ENCODE measurements at regions not wholly inside any gene's neighbourhood (a gene's known extent, or its start where the extent isn't known, plus 50 kb on each side); places are given as distances from the start of the nearest gene placed in this dataset.

DNA sequence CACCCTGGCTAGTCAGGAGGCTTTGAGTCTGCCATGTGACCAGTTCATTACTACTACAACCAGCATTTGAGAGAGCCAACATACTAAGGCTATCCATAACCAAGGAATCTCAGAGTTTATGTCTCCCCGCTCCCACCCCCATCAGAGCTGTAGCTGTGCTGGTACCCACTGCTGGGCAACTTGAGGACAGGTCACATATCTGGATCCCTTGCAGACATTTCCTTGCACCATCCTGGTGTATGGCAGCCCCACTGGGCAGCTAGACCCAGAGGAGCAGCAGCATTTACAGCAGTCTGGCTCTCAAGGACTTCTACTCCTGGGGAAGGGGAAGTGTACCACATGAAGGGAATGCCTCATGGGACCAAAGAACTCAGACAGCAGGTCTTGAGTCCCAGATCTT, 160.8 kb upstream of the ST8SIA2 start:
- CTCF ChIA-PET = no interaction called here

DNA sequence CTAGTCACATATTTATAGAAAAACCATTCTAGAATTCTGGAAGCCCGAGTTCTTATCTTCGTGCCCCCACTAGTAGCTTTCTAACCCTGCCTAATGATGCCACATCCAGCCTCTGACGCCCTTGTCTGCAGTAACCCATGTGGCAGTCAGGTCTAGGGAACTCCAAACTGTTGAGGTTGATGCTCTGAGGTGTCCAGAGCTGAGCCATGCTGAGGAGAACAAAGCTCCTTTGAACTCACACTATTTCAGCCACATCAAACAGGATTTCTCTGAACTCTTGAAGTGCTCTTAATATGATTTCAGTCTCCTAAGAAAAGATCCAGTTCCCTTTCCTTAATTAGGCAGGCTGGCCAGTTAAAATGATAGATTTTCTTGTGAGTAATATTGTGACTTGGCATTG, 150.5 kb upstream of the ST8SIA2 start:
- TF ChIP-seq TARDBP (IDR thresholded peaks at IDR 0.05) = no peak
- ChIA-PET POLR2A (no interaction called here), CTCF (no interaction called here)
- DNase-seq (ENCODE audit: extremely low spot score) = no peak

More for the DNA sequence above, 160.8 kb upstream of the ST8SIA2 start:
- POLR2A ChIA-PET = no interaction called here
- no peak for DNase-seq (ENCODE audit: extremely low spot score)
- TF ChIP-seq ARNT (IDR thresholded peaks at IDR 0.05) = no peak
- no peak for TF ChIP-seq SP1 (IDR thresholded peaks at IDR 0.05)
- TF ChIP-seq, protein P1, sequence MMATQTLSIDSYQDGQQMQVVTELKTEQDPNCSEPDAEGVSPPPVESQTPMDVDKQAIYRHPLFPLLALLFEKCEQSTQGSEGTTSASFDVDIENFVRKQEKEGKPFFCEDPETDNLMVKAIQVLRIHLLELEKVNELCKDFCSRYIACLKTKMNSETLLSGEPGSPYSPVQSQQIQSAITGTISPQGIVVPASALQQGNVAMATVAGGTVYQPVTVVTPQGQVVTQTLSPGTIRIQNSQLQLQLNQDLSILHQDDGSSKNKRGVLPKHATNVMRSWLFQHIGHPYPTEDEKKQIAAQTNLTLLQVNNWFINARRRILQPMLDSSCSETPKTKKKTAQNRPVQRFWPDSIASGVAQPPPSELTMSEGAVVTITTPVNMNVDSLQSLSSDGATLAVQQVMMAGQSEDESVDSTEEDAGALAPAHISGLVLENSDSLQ (IDR thresholded peaks at IDR 0.05) = no peak
- TF ChIP-seq NFRKB (IDR thresholded peaks at IDR 0.05) = no peak
- TF ChIP-seq TARDBP (IDR thresholded peaks at IDR 0.05) = no peak
- no peak for TF ChIP-seq L3MBTL2 (conservative IDR thresholded peaks at IDR 0.05)
- TF ChIP-seq BHLHE40 (IDR thresholded peaks at IDR 0.05; ENCODE audit: borderline replicate concordance) = no peak

DNA sequence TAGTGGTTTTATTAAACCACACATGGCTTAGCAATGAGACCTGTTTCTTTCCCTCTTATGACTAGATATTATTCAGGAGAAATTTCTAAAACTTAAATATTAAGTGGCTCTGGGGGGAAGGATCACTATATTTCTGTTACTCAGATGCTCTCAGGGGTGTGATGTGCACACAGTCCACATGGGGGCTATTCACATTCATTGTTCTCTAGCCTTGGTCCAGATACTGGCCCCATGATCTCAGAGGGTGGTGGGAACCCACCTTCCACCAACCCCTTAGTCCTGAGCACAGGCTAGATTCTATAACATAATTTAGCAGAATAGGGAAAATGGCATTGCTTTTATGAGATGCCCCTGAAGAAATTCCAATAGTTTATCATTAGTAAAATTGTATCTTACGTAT, 149.0 kb upstream of the ST8SIA2 start:
- TF ChIP-seq SP1 (IDR thresholded peaks at IDR 0.05) (no peak), TARDBP (IDR thresholded peaks at IDR 0.05) (no peak)
- DNase-seq (ENCODE audit: extremely low spot score) = no peak
- ChIA-PET POLR2A (no interaction called here), CTCF (no interaction called here)

DNA sequence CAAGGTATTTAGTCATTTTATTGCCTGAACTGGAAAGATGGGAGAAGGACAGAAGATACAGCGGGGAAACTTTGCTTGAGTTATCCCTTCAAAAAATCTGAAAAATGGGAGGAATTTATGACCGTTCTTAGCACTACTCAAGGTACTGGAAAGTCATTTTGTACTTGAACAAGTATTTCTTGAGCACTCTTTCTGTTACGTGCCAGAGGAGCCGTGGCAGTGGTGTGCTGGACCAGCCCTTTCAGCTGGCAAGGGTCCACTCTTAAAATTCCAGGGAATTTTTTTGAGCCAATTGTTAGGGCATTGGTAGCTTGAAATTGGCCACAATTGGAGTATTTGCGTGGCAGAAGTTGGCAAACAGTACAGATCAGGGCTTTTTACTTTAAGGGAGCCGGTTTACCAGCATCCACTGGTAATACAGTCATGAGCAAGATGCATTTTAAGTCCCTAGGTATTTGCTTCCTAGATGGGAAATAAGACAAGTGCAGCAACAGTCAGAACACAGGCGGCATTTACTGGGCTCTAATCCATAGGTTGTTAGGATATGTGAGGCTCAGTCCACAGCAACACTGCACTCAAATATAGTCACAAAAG, 145.9 kb upstream of the ST8SIA2 start:
- ChIA-PET CTCF (no interaction called here), POLR2A (no interaction called here)
- DNase-seq (ENCODE audit: extremely low spot score) = no peak
- TF ChIP-seq HDGF (IDR thresholded peaks at IDR 0.05; ENCODE audit: borderline replicate concordance) = no peak
- TF ChIP-seq ZNF384 (IDR thresholded peaks at IDR 0.05) = no peak
- no peak for TF ChIP-seq SUZ12 (IDR thresholded peaks at IDR 0.05)
- TF ChIP-seq, protein P1 (IDR thresholded peaks at IDR 0.05) = no peak
- no peak for TF ChIP-seq FOXK2 (IDR thresholded peaks at IDR 0.05)
- TF ChIP-seq CTBP1 (IDR thresholded peaks at IDR 0.05; ENCODE audit: borderline replicate concordance) = no peak
- no peak for TF ChIP-seq NFRKB (IDR thresholded peaks at IDR 0.05)
- TF ChIP-seq FOXA1 (IDR thresholded peaks at IDR 0.05) = no peak
- no peak for TF ChIP-seq SP1 (IDR thresholded peaks at IDR 0.05)
- TF ChIP-seq LEF1 (IDR thresholded peaks at IDR 0.05; ENCODE audit: borderline replicate concordance) = no peak
- no peak for TF ChIP-seq TARDBP (IDR thresholded peaks at IDR 0.05)

DNA sequence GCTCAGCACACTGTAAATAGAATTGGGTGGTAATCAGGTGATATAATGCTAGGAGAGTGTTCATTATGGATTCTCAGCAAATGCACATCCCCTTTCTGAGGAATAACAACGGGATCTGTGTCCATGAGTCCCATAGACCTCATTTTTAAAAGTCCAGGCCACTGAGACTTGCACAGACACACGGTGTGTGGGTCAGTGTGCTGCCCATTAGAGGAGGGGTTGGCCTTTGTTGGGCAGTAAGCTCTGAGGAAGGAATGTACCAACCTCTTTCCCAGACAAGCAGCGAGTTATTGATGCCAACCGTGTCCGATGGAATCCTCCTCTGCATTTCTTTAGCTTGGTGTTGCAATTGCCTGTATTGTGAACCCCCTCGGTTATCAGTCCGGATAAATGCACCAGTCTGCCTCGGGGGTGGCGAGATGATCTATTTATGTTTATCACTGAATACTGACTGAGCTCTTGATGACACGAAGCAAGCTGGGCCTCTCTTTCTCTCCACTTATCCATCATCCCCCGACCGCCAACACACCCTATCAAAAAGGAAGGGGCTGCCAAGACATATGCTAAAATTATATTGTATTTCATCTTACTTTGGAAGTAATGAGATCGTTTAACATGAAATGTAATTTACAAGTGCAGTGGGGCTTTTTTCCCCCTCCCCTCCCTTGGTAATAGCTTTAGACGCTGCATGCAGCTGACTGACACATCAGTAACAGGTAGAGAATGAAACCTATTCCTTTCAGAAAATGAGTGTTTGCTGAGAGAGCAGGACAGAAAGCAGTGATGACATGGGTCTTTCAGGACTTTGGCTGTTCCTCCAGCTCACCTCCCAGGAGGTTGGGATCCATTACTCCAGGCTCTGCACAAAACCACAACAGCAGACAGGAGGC, 126.6 kb upstream of the ST8SIA2 start:
- TF ChIP-seq BHLHE40 (IDR thresholded peaks at IDR 0.05; ENCODE audit: borderline replicate concordance) (no peak), SP1 (IDR thresholded peaks at IDR 0.05) (no peak), ELF4 (IDR thresholded peaks at IDR 0.05) (no peak), LEF1 (IDR thresholded peaks at IDR 0.05; ENCODE audit: borderline replicate concordance) (no peak), FOXA1 (IDR thresholded peaks at IDR 0.05) (no peak), FOXM1 (IDR thresholded peaks at IDR 0.05; ENCODE audit: borderline replicate concordance) (no peak), ZNF384 (IDR thresholded peaks at IDR 0.05) (no peak), CTBP1 (IDR thresholded peaks at IDR 0.05; ENCODE audit: borderline replicate concordance) (no peak), L3MBTL2 (conservative IDR thresholded peaks at IDR 0.05) (no peak), NFRKB (IDR thresholded peaks at IDR 0.05) (no peak), FOXK2 (IDR thresholded peaks at IDR 0.05) (no peak), HDGF (IDR thresholded peaks at IDR 0.05; ENCODE audit: borderline replicate concordance) (no peak), ARNT (IDR thresholded peaks at IDR 0.05) (no peak), SUZ12 (IDR thresholded peaks at IDR 0.05) (no peak), TARDBP (IDR thresholded peaks at IDR 0.05) (no peak)
- TF ChIP-seq, protein P1 (IDR thresholded peaks at IDR 0.05) = no peak
- CTCF ChIA-PET = no interaction called here
- POLR2A ChIA-PET = no interaction called here
- no peak for DNase-seq (ENCODE audit: extremely low spot score)

DNA sequence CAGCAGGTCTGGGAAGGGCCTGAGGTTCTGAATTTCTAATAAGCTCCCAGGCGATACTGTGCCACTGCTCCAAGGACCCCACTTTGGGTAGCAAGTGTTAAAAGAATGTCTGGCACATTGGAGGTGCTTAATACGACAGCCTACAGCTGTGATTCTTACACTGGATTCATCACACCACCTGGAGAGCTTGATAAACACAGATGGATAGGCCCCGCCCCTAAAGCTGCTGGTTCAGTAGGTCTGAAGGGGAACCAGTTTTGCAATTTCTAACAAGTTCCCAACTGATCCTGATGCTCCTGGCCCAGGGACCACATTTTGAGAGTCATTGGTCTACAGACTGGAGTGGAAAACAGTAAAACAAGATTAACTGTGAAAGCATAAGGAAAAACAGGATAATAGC, 124.8 kb upstream of the ST8SIA2 start:
- TF ChIP-seq, protein P1 (IDR thresholded peaks at IDR 0.05) = no peak
- TF ChIP-seq ELF4 (IDR thresholded peaks at IDR 0.05) = no peak
- no peak for TF ChIP-seq L3MBTL2 (conservative IDR thresholded peaks at IDR 0.05)
- no peak for TF ChIP-seq TARDBP (IDR thresholded peaks at IDR 0.05)
- TF ChIP-seq LEF1 (IDR thresholded peaks at IDR 0.05; ENCODE audit: borderline replicate concordance) = no peak
- TF ChIP-seq FOXK2 (IDR thresholded peaks at IDR 0.05) = no peak
- TF ChIP-seq CTBP1 (IDR thresholded peaks at IDR 0.05; ENCODE audit: borderline replicate concordance) = no peak
- no peak for TF ChIP-seq HDGF (IDR thresholded peaks at IDR 0.05; ENCODE audit: borderline replicate concordance)
- no peak for TF ChIP-seq SP1 (IDR thresholded peaks at IDR 0.05)
- no peak for DNase-seq (ENCODE audit: extremely low spot score)
- ChIA-PET POLR2A (no interaction called here), CTCF (no interaction called here)

Data from HEK293T (cell line).